GM18909 (cell line): ENCODE measurements at regions not wholly inside any gene's neighbourhood (a gene's known extent, or its start where the extent isn't known, plus 50 kb on each side); places are given as distances from the start of the nearest gene placed in this dataset.
A peak's percentile ranks its signal among the peaks of the same experiment; 100 is the strongest.

Experiments used
- ATAC-seq: cut with Tn5 transposase; IDR thresholded peaks from one replicate; pipeline ENCODE4 v1.9.1; 2021; ENCODE audit warnings: mild to moderate bottlenecking; ENCODE audit not compliant: unreplicated experiment, poor library complexity

DNA sequence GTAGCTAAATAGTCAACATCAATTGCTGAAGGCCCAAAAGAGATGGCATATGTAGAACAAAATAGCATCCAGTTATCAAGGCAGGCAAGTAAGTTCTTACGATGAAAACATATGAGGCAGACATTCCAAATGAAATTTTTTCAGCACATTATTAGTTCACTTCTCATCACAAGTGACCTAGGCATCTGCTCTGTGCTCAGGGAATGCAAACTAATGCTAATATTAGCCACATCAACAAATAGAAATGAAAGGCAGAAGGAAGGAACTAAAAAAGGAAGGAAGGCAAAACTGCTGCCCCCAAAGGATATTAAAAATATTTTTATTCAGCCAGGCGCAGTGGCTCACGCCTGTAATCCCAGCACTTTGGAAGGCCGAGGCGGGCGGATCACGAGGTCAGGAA is 51.2 kb upstream of the ROCK1 start:
- ATAC-seq = no peak

DNA sequence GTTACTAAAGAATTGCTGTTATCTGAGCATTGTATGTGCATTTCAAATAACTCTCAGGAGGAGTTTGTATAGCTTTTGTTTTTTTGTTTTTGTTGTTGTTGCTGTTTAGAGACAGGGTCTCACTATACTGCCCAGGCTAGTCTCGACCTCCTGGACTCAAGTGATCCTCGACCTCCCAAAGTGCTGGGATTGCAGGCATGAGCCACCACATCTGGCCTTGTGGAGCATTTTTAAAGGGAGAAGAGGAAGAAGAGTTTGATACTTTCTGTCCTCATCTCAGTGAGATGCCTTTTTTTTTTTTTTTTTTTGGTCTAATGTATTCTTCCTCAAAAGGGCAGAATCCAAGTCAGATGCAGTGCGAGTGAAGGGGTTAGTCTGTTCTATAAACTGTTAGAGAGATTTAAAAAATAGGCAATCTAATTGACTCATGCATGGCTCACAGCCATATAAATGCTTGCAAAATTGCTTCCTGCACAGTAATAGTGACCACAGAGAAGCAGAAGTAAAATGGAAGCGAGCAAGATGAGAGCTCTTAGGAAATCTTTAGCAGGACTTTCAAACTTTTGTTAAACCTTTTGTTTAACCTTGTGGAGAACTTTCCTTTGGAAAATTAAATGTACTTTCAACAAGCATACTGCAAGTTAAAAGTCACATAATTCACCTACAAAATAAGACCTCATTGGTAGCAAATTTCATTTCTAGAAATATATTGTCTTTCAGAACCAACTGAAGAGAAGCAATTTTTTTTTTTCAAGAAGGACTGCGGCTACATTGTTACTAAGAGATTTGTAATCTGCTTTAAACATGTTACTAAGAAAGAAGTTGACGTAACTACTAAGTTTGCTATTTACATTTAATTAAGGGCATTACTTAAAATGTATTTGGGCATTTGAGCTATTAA is 52.3 kb upstream of the ROCK1 start:
- ATAC-seq = no peak

DNA sequence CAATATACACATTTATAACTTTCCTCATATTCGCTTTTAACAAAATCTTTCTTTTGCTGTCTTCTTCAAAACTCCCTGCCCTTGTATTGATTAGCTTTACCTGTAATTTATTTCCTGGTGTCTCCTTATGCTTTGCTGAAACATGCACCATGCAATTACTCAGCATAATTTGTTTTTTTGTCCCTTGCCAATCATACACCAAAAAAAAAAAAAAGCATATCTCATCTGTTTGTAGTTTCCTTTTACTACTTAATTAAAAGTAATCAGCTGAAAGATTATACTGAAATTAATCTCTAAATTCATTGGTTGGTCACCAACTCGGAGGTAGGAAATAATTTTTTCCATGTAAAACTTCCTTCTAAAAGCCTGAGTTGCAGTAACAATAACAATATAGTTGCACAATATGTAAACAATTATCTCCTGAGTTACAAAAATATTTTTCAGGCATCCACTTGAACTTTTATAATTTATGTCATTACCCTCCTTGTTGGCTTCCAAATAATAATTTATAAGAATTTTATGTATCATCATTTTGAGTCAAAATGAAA is 53.0 kb upstream of the ROCK1 start:
- no peak for ATAC-seq

DNA sequence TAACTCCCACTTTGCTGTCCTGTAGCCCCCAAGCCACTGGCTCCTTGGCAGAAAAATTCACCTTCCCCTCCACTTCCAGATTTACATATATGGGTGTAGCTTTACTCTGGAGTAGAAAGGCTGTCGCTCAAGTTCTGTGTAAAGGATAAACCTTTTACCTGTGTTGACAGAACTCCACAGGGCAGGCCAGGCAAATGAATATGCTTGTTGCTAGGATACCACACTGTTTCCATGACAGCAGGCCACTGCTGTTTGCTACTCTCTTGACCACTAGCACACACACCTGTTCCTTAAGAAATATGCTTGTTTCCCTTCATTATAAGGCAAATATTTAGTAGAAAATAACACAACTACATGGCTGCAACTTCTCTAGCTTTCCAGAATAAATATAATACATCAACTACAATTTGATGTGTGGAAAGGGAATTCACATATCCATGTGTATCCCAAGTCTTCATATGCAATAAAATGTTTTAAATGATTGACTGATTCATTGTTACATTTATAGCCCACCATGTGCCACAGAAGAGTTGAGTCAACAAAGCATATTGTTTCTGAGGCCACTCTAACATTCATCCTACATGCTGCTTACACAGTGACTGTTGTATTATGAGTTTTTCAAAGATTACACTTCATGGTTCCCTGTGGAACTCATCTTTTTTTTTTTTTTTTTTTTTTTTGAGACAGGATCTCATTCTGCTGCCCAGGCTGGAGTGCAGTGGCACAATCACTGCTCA is 56.2 kb upstream of the ROCK1 start:
- ATAC-seq = no peak

DNA sequence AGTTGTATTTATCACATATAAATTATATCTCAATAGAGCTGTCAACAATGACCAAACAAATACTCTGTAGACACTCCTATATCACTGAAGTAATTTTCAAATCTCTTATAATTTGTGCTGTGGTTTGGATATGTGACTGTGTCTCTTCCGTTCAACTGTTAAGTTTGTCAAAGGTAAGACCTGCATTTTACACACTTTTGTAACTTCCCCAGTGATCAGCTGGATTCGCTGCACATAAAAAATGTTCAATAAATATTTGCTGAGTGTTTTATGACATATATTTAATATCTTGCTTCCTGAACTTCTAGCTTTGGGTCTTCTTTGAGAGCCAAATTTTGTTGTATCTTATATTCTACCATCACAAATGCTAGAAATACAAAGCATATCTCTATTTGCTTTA is 57.3 kb upstream of the ROCK1 start:
- ATAC-seq = no peak

GRCh38 chr18:21177822-21178221 is 64.2 kb upstream of the GREB1L start:
- no peak for ATAC-seq

DNA sequence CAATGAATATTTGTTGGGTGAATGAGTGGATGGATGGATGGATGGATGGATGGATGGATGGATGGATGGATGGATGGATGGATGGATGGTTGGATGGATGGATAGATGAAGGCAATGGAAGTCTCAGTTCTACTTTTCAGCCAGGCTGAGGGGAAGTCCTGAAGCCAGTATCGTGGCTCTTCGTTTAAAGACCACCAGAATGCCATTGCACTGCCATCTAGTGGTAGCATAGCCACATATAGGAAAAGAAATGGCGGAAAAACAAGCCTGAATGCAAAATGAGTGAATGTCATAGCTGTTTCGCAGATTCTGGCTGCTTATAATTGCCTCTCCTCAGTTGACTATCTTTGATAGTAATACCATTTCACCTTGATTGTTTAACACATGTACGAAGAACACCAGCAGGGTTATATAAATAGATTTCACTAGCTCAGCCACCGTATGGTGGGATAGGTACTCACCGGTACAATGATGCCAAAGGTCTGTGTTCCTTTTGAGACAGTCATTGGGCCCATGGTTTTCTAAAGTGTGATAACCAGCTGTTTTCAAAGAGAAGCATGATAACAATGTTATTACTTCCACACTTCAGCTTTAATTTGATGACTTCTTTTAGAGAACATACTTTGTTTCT is 62.3 kb upstream of the GREB1L start:
- ATAC-seq = peak; percentile 73

- ATAC-seq = no peak
These were observed 61.4 kb upstream of the GREB1L start for GRCh38 chr18:21180588-21180987.

DNA sequence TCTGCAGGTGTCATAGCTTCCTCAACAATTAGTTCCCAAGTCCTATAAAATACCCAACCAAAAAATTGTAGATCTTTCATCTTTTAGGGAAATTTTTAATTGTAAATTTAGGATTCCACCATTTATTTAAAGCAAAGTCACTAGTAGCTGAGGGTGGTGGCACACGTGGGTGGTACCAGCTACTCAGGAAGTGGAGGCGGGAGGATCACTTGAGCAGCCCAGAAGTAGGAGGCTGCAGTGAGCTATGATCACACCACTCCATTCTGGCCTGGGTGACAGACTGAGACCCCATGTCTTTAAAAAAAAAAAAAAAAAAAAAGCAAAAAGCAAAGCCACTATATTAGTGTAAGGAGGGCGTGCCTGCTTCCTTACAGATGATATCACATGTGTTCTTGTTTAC is 60.3 kb upstream of the GREB1L start:
- ATAC-seq = no peak

- no peak for ATAC-seq
These were observed 58.4 kb upstream of the GREB1L start for GRCh38 chr18:21183670-21184069.

DNA sequence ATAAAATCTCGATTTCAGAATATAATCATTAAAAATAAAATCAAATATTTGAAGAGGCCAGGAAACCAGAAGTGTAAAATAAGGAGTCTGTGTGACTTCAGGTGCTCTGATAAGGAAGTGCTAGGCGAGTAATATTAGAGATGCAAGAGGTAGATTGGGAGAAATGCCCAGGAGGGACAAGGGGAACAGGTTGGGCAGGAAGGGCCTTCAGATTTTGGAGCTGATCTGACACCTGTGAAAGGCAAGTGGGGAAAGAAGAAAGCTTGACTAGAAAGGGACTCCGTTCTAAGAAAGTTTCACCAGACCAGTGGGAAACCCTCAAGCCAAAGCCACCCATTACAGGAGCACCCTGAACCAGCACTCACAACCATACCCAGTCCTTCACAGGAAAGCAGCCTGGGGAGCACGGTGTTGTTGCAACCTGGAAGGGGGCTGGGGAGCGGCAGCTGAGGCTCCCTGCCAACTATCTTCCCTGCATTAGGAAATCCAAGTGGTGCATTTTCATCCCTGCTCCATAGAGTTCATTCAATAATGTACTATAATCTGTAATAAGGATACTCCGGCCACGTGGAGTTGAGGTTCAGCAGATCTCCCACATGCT is 57.5 kb upstream of the GREB1L start:
- ATAC-seq = no peak

DNA sequence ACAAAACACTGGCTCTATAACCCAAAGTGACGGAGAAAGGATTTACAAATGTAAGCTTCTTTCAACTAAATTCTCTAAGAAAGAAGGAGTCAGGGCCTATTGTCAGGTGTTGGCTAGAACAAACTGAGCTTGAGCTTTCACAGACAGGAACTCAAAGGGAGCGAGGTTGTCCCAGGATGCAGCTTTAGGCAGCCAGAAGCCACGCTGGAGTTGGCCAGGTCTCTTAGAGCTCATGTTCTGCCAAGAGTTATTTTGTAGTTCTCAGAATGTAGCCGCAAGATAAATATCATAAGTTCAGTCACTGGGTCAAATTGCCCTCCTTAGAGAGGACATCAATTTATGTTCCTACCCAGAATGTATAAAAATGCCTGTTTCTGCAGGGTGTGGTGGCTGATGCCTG is 54.1 kb upstream of the GREB1L start:
- no peak for ATAC-seq

DNA sequence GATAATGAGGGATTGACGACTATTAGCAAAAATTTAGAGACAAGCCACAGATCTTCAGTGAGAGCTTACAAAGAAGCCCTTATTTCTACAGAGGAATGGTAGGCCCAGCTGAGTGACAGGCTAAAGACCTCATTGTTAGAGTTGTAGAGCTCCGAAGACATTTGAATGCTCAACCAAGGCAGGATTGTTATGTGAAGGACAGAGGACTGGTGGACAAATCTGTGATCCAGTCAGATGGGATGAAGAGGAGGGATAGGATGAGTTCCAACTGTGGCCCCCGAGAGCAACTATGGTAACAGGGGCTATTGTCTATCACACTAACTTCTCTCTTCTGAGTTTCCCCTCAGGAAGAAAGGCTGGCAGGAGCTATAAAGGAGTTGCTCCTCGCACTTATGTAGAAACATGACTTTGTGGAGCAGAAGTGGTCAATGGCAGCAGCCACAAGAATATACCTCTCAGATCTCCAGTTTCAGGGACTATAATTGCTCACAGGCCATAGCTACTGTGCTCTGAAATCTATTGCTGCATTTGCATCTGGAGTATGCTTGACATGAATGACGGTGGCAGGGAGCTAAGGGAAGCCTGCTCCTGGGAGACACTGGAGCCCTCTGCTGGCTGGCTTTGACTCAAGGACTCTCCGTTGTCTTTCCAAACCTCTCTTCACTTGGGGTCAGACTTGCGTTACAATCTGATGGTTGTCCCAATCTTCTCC is 50.3 kb upstream of the GREB1L start:
- ATAC-seq = no peak
